Subcutaneous abdominal adipose tissue (tissue), 5 donors: ENCODE measurements at regions not wholly inside any gene's neighbourhood (a gene's known extent, or its start where the extent isn't known, plus 50 kb on each side); places are given as distances from the start of the nearest gene placed in this dataset.

Source experiments
- H3K27ac ChIP-seq: one replicate; pipeline ENCODE4 v1.7.0; 2013; ENCODE audit warnings: low read depth, mild to moderate bottlenecking, inconsistent platforms, low read length, moderate library complexity
- H3K27me3 ChIP-seq, 5 donors: one replicate each; pipeline ENCODE4 v1.7.0; 2013; ENCODE audit warnings: low read length in 5 of 5, inconsistent platforms in 1 of 5; ENCODE audit not compliant: control insufficient read depth in 5 of 5, insufficient read depth in 4 of 5
- H3K36me3 ChIP-seq, 5 donors: one replicate each; pipeline ENCODE4 v1.7.0; 2013; ENCODE audit warnings: low read length in 5 of 5; ENCODE audit not compliant: control insufficient read depth in 5 of 5, insufficient read depth in 5 of 5
- H3K4me1 ChIP-seq, 5 donors: one replicate each; pipeline ENCODE4 v1.7.0; 2013; ENCODE audit warnings: low read length in 5 of 5, mild to moderate bottlenecking in 3 of 5, moderate library complexity in 1 of 5; ENCODE audit not compliant: control insufficient read depth in 5 of 5, insufficient read depth in 5 of 5
- H3K4me3 ChIP-seq, 5 donors: one replicate each; pipeline ENCODE4 v1.7.0; 2013; ENCODE audit warnings: low read length in 5 of 5, low read depth in 1 of 5
- H3K9ac ChIP-seq, 5 donors: one replicate each; pipeline ENCODE4 v1.7.0; 2013; ENCODE audit warnings: low read length in 5 of 5, mild to moderate bottlenecking in 4 of 5, moderate library complexity in 3 of 5
- H3K9me3 ChIP-seq, 5 donors: one replicate each; pipeline ENCODE4 v1.7.0; 2013; ENCODE audit warnings: low read length in 5 of 5; ENCODE audit not compliant: control insufficient read depth in 5 of 5
- donor health status: healthy.
- donor health status: healthy.
- donor health status: healthy.
- donor health status: healthy.
- donor health status: healthy.

DNA sequence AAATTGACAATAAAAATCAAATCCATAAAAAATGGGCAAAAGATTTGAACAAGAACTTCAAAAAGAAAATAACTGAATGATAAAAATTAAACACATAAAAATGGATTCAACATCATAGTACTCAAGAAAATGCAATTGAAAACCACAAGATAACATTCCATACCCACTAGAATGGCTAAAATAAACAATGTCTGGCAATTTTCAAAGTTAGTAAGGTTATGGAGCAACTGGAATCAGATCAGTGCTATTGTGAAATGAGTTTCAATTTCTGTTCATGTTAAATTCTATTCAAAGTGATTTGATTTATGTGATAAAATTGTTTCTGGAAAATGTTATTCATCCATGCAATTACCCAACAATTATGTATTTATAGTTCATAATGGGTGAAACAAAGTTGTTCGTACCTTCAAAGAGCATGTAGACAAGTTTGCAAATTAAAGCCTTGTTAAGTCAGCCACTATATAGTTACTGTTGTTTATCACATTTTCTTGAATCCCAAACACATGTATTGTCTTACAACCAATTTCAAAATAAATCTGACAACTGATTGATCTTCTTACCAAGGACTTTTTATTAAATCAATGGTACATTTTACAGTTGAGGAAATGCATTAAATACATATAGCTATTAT lies 151.5 kb upstream of the CENPW start:
- no peaks in the 10 kb centered on the region for H3K27me3 ChIP-seq
- no peak overlapping the region for H3K9ac ChIP-seq
- peaks cover 0 to 5% (median 0%) of the 10 kb centered on the region in 5 donors for H3K9me3 ChIP-seq
- peaks cover 0 to 3% (median 0%) of the 10 kb centered on the region in 5 donors for H3K36me3 ChIP-seq
- H3K4me1 ChIP-seq, result no peaks in the 10 kb centered on the region
- H3K4me3 ChIP-seq, result no peak overlapping the region
- no peak overlapping the region for H3K27ac ChIP-seq

DNA sequence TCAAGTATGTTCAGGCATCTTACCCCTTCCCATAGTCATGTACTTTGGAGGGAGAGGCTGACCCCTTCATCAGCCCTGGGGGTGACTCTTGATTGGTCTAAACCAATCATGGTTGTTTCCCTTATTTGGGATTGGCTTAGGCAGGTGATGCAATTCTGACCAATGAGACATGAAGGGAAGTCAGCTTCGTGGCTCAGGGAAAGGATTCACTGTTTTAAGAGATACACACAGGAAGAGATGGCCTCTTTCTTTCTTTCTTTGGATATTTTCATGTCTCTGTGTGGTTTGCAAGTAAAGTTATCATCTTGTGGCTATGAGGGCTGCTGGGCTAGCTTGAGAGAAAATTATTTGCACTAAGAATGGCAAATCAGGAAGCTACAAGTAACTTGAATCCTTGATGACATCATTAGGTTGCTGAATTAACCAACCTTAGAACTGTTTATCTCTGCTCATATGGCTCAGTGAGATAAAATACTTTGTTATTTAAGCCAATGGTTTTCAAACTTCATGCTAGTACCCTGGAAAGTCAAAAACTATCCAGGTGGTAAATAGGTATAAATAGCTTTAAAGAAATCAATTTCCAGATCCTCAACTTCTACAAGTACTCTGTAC lies 144.2 kb upstream of the CENPW start:
- H3K4me1 ChIP-seq, result no peaks in the 10 kb centered on the region
- peaks cover 0 to 8% (median 0%) of the 10 kb centered on the region in 5 donors for H3K36me3 ChIP-seq
- no peak overlapping the region for H3K27ac ChIP-seq
- no peak overlapping the region for H3K9ac ChIP-seq
- H3K4me3 ChIP-seq, result no peak overlapping the region
- H3K9me3 ChIP-seq, result peaks cover 0 to 5% (median 0%) of the 10 kb centered on the region in 5 donors
- no peaks in the 10 kb centered on the region for H3K27me3 ChIP-seq

GRCh38 chr6:126198631-126199030 lies 141.3 kb upstream of the CENPW start:
- Histone ChIP-seq H3K9me3 (no peaks in the 10 kb centered on the region), H3K36me3 (peaks cover 0 to 6% (median 0%) of the 10 kb centered on the region in 5 donors), H3K27me3 (no peaks in the 10 kb centered on the region), H3K9ac (no peak overlapping the region), H3K4me1 (no peaks in the 10 kb centered on the region), H3K4me3 (no peak overlapping the region), H3K27ac (no peak overlapping the region)

DNA sequence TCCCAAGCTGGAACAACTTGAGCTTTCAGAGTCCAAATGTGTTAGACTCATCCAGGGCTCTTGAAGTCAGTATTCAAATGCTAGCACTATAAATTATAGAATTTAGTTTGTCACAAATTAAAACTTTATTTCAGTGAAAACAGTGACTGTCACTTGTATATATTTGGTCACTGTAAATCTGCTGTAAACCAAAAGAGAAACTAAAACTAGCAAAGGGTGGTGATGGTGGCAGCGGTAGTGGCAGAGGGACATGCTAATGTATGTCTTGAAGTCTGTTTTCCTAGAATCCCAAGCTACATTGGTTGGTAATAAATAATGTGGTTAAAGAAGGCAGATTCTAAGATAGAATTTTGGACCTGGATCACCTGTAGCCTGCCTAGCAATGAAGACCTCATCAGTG lies 140.4 kb upstream of the CENPW start:
- Histone ChIP-seq H3K27ac (no peak overlapping the region), H3K36me3 (peaks cover 0 to 6% (median 0%) of the 10 kb centered on the region in 5 donors), H3K9ac (no peak overlapping the region), H3K27me3 (no peaks in the 10 kb centered on the region), H3K9me3 (no peaks in the 10 kb centered on the region), H3K4me3 (no peak overlapping the region), H3K4me1 (no peaks in the 10 kb centered on the region)

DNA sequence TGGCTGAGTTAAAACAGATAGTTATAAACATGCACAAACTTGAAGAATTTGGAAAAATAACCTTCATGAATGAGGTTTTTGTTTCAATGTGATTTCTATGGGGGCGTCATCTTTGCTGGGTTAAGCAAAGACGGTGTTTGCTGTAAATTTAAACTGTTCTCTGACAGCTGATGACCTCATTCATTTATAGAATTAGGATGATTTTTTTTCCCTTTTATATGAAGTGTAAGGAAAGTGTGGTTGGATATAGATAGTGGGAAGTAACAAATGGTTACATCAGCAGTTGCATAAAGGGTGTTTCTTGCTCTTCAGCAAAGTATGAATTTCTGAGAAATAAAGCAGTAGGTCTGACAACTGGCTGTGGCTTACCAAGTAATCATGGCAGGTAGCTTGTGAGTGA lies 137.2 kb upstream of the CENPW start:
- no peak overlapping the region for H3K27ac ChIP-seq
- H3K36me3 ChIP-seq, result peaks cover 0 to 6% (median 0%) of the 10 kb centered on the region in 5 donors
- H3K4me3 ChIP-seq, result no peak overlapping the region
- no peaks in the 10 kb centered on the region for H3K9me3 ChIP-seq
- H3K4me1 ChIP-seq, result no peaks in the 10 kb centered on the region
- H3K27me3 ChIP-seq, result no peaks in the 10 kb centered on the region
- no peak overlapping the region for H3K9ac ChIP-seq

DNA sequence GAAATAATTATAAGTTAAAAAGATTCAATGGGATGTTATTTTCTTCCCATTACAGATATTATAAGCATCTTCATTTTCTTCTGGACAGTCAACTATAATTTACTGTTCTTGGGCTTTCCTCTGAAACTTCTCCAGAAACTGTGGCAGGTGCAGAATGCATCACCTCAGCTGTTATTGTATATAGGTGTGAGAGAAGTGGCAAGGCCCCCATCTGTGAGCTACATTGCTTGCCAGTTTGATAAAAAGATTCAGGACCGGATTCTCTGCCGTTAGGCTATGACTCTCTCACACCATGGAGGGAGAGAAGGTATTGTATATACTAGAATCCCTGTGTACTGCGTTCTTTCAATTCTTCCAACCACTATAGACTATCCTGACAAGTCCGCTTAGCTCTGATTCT lies 135.8 kb upstream of the CENPW start:
- Histone ChIP-seq H3K36me3 (peaks cover 0 to 3% (median 0%) of the 10 kb centered on the region in 5 donors), H3K27ac (no peak overlapping the region), H3K9ac (no peak overlapping the region), H3K9me3 (no peaks in the 10 kb centered on the region), H3K4me1 (no peaks in the 10 kb centered on the region), H3K4me3 (no peak overlapping the region), H3K27me3 (no peaks in the 10 kb centered on the region)

GRCh38 chr6:126204598-126204997 lies 135.3 kb upstream of the CENPW start:
- Histone ChIP-seq H3K4me3 (no peak overlapping the region), H3K4me1 (no peaks in the 10 kb centered on the region), H3K36me3 (peaks cover 0 to 3% (median 0%) of the 10 kb centered on the region in 5 donors), H3K27me3 (no peaks in the 10 kb centered on the region), H3K27ac (no peak overlapping the region), H3K9me3 (no peaks in the 10 kb centered on the region), H3K9ac (no peak overlapping the region)

- H3K9me3 ChIP-seq, result no peaks in the 10 kb centered on the region
- no peaks in the 10 kb centered on the region for H3K36me3 ChIP-seq
- no peak overlapping the region for H3K9ac ChIP-seq
- H3K27ac ChIP-seq, result no peak overlapping the region
- H3K4me1 ChIP-seq, result no peaks in the 10 kb centered on the region
- no peaks in the 10 kb centered on the region for H3K27me3 ChIP-seq
- H3K4me3 ChIP-seq, result no peak overlapping the region
These were observed 133.2 kb upstream of the CENPW start for GRCh38 chr6:126206504-126207246.

DNA sequence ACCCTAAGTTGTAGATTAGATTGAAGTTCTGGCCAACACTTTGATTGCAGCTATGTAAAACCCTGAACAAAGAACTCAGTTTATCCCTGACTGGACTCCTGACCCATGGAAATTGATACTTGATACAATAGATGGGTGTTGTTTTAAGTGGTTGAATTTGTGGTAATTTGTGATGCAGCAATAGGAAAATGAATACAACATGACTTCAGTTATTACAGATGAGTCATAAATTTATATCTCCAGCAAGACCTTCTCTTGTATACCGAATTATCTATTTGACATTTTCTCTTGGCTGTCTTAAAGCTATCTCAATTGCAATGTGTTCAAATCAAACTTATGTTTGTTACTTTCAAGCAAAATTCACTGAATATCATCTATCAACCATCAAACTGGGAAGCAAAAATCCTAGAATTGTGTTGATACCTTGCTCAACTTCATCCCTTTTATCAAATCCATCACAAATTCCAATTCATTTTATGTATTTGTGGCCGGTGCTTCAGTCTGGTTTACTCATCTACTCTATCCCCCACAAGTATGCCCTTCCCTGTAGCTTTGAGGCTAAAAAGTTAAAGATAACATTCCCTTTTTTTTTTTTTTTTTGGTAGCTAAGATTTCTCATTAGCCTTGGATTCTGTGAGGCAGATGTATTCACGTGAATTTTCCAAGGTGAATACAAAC lies 129.4 kb upstream of the CENPW start:
- H3K36me3 ChIP-seq, result no peaks in the 10 kb centered on the region
- H3K9ac ChIP-seq, result no peak overlapping the region
- peaks cover 0 to 4% (median 0%) of the 10 kb centered on the region in 5 donors for H3K9me3 ChIP-seq
- no peak overlapping the region for H3K4me3 ChIP-seq
- H3K4me1 ChIP-seq, result no peaks in the 10 kb centered on the region
- no peaks in the 10 kb centered on the region for H3K27me3 ChIP-seq
- H3K27ac ChIP-seq, result no peak overlapping the region

- Histone ChIP-seq H3K27me3 (no peaks in the 10 kb centered on the region), H3K4me3 (no peak overlapping the region), H3K4me1 (no peaks in the 10 kb centered on the region), H3K27ac (no peak overlapping the region), H3K9me3 (peaks cover 0 to 4% (median 0%) of the 10 kb centered on the region in 5 donors), H3K9ac (no peak overlapping the region), H3K36me3 (peaks cover 0 to 6% (median 0%) of the 10 kb centered on the region in 5 donors)
These were observed 122.4 kb upstream of the CENPW start for GRCh38 chr6:126217497-126217896.
